Endothelial cell of umbilical vein (primary cell): ENCODE measurements at regions not wholly inside any gene's neighbourhood (a gene's known extent, or its start where the extent isn't known, plus 50 kb on each side); places are given as distances from the start of the nearest gene placed in this dataset.

Experiments
- BruUV-seq: library from RNA; stranded (reverse); fragments of 400-500 nt; replicated peaks from 2 replicates; lab custom pipeline; 2021; lab: Mats Ljungman, UMichigan
- CTCF ChIA-PET: fragments of 300-600, 350-600 bp; sonication (Branson Sonifier 250); formaldehyde crosslinking; loops from one replicate; lab custom pipeline; 2021; ENCODE audit warnings: antibody characterized with exemption, inconsistent platforms; lab: Charles Lee
- POLR2A ChIA-PET: fragments of 300-600, 350-600 bp; sonication (Branson Sonifier 250); formaldehyde crosslinking; loops from one replicate; lab custom pipeline; 2021; ENCODE audit warnings: antibody characterized with exemption, inconsistent platforms; lab: Charles Lee
- DNase-seq: peaks from one replicate; pipeline ENCODE4 v3.0.0-alpha.2; 2011; ENCODE audit warnings: low read depth, low spot score
- FAIRE-seq: peaks from 2 replicates; lab custom pipeline; 2011; peaks lifted over from hg19 to GRCh38; lab: Jason Lieb, UNC
- H2AFZ ChIP-seq: 2 replicates; pipeline ENCODE4 v1.6.0; 2012; ENCODE audit warnings: low read depth, low read length, control low read depth, inconsistent platforms
- H3K27ac ChIP-seq: 2 replicates; pipeline ENCODE4 v1.5.1; 2011; ENCODE audit warnings: low read depth, mild to moderate bottlenecking, control low read depth, low read length, moderate library complexity; ENCODE audit not compliant: insufficient read depth
- H3K27me3 ChIP-seq, 2 experiments: 2 replicates each; pipeline versions ENCODE4 v1.6.0 to v1.6.1; 2011; ENCODE audit warnings: low read length in 2 of 2, mixed read lengths in 1 of 2; ENCODE audit not compliant: control insufficient read depth in 2 of 2, insufficient read depth in 2 of 2
- H3K36me3 ChIP-seq, 2 experiments: 2 replicates in 1 of 2; 3 replicates in 1 of 2; pipeline ENCODE4 v1.5.1; 2011; ENCODE audit warnings: low read length in 2 of 2, mild to moderate bottlenecking in 1 of 2, moderate library complexity in 1 of 2; ENCODE audit not compliant: control insufficient read depth in 2 of 2, insufficient read depth in 2 of 2; ENCODE audit errors: extremely low read depth in 1 of 2
- H3K4me1 ChIP-seq: 3 replicates; pipeline ENCODE4 v1.5.1; 2011; ENCODE audit warnings: mild to moderate bottlenecking, low read length; ENCODE audit not compliant: control insufficient read depth, insufficient read depth; ENCODE audit errors: extremely low read depth
- H3K4me2 ChIP-seq: 2 replicates; pipeline ENCODE4 v1.6.1; 2011; ENCODE audit warnings: low read length, control low read depth, mixed read lengths; ENCODE audit not compliant: insufficient read depth
- H3K4me3 ChIP-seq, 3 experiments: fragments of 200-600 bp in 1 of 3; sonication (generic), shearing (Covaris generic) in 1 of 3; replicated peaks in 1 of 3; 2 replicates each; pipeline ENCODE4 v1.5.1; 2011 to 2016; ENCODE audit warnings: control low read depth in 3 of 3, low read length in 3 of 3, mild to moderate bottlenecking in 2 of 3, inconsistent platforms in 1 of 3, low read depth in 1 of 3, moderate library complexity in 1 of 3; ENCODE audit not compliant: insufficient read depth in 1 of 3
- H3K79me2 ChIP-seq: 2 replicates; pipeline ENCODE4 v1.6.0; 2012; ENCODE audit warnings: low read length, inconsistent platforms; ENCODE audit not compliant: control insufficient read depth, insufficient read depth
- H3K9ac ChIP-seq: replicated peaks from 2 replicates; pipeline ENCODE3; 2011; ENCODE audit warnings: low read length, control low read depth; ENCODE audit not compliant: insufficient read depth; ENCODE audit errors: extremely low read depth
- H3K9me1 ChIP-seq: replicated peaks from 3 replicates; pipeline ENCODE4 v1.6.0; 2011; ENCODE audit warnings: mild to moderate bottlenecking, low read length; ENCODE audit not compliant: control insufficient read depth, insufficient read depth; ENCODE audit errors: extremely low read depth
- H3K9me3 ChIP-seq: replicated peaks from 2 replicates; pipeline ENCODE4 v1.5.1; 2012; ENCODE audit warnings: low read length, inconsistent platforms; ENCODE audit not compliant: control insufficient read depth, insufficient read depth
- H4K20me1 ChIP-seq: replicated peaks from 2 replicates; pipeline ENCODE3; 2011; ENCODE audit warnings: mild to moderate bottlenecking, low read length; ENCODE audit not compliant: control insufficient read depth, insufficient read depth; ENCODE audit errors: extremely low read depth
- CTCF ChIP-seq, 2 donors: IDR thresholded peaks; 1 replicate in 1 of 2; 2 replicates in 1 of 2; pipeline ENCODE4 v1.5.1; 2011; ENCODE audit warnings: low read length in 2 of 2, mild to moderate bottlenecking in 2 of 2, moderate library complexity in 2 of 2, control low read depth in 1 of 2, inconsistent platforms in 1 of 2, low read depth in 1 of 2; ENCODE audit not compliant: insufficient read depth in 1 of 2; ENCODE audit errors: extremely low read depth in 1 of 2
- EZH2 ChIP-seq: IDR thresholded peaks from 2 replicates; pipeline ENCODE4 v1.6.1; 2012; ENCODE audit warnings: borderline replicate concordance, low read depth, mild to moderate bottlenecking, moderate library complexity, low read length, inconsistent platforms; ENCODE audit not compliant: severe bottlenecking
- FOS ChIP-seq: IDR thresholded peaks from 2 replicates; pipeline ENCODE4 v1.6.1; 2011; ENCODE audit warnings: mild to moderate bottlenecking, low read length, moderate library complexity, borderline replicate concordance; ENCODE audit not compliant: insufficient read depth
- GATA2 ChIP-seq: IDR thresholded peaks from 2 replicates; pipeline ENCODE4 v1.7.0; 2011; ENCODE audit warnings: low read depth, mild to moderate bottlenecking, moderate library complexity, mixed read lengths, low read length; ENCODE audit not compliant: insufficient read length, insufficient read depth
- JUN ChIP-seq: IDR thresholded peaks from 2 replicates; pipeline ENCODE4 v1.6.1; 2011; ENCODE audit warnings: borderline replicate concordance, low read depth; ENCODE audit not compliant: insufficient read length, insufficient read depth
- MYC ChIP-seq: IDR thresholded peaks from one replicate; pipeline ENCODE4 v1.6.1; 2011; ENCODE audit warnings: mild to moderate bottlenecking, low read depth, low read length
- POLR2A ChIP-seq: IDR thresholded peaks from 2 replicates; pipeline ENCODE4 v1.6.1; 2012; ENCODE audit warnings: low read depth, mild to moderate bottlenecking, control low read depth, low read length
- POLR2AphosphoS5 ChIP-seq: IDR thresholded peaks from 2 replicates; pipeline ENCODE4 v1.6.1; 2012; ENCODE audit warnings: low read depth, mild to moderate bottlenecking, control low read depth, low read length, moderate library complexity; ENCODE audit not compliant: insufficient read depth
- dilution Hi-C: fragments of 300-500 bp; cut with MboI; formaldehyde crosslinking; loops from one replicate; pipeline ENCODE4 v1.15.0; 2019; ENCODE audit warnings: low sequenced_read_pairs; ENCODE audit not compliant: extremely low pct_ligation_motif_present
- intact Hi-C: fragments of 100-400 bp; cut with micrococcal nuclease; formaldehyde crosslinking; loops from one replicate; pipeline ENCODE4 v1.10.0; 2022

- no peak overlapping the region for H3K27ac ChIP-seq
- FAIRE-seq (no peak), DNase-seq (no peak)
- no peak overlapping the region for H2AFZ ChIP-seq
- ChIA-PET POLR2A (no interaction called here), CTCF (interaction anchor here (1.1 kb wide), 1 partner anchor 10 kb away, joined by 3 read pairs; no protein-coding TSS in a partner anchor)
- dilution Hi-C loops = no loop called here
- TF ChIP-seq GATA2 (no peak), JUN (no peak)
- no TSS peak for BruUV-seq
- H3K4me3 ChIP-seq = no peak overlapping the region
- H3K9me3 ChIP-seq = peaks cover 2% of the 10 kb centered on the region
- H3K36me3 ChIP-seq = no peaks in the 10 kb centered on the region
- H3K9ac ChIP-seq = no peak overlapping the region
- no peaks in the 10 kb centered on the region for H4K20me1 ChIP-seq
- H3K4me1 ChIP-seq = no peaks in the 10 kb centered on the region
- H3K79me2 ChIP-seq = no peaks in the 10 kb centered on the region
- H3K27me3 ChIP-seq = no peaks in the 10 kb centered on the region
- H3K4me2 ChIP-seq = no peak overlapping the region
- H3K9me1 ChIP-seq = no peaks in the 10 kb centered on the region
- intact Hi-C loops = no loop called here
Measured at GRCh38 chr4:189786447-189786846, 154.2 kb upstream of the FRG1 start.

- BruUV-seq = no TSS peak
- FAIRE-seq = no peak
Measured at GRCh38 chr4:189787216-189788031, 153.2 kb upstream of the FRG1 start.

More at GRCh38 chr4:189787216-189788031, 153.2 kb upstream of the FRG1 start:
- no peaks in the 10 kb centered on the region for H3K4me1 ChIP-seq
- ChIA-PET POLR2A (no interaction called here), CTCF (no interaction called here)
- H2AFZ ChIP-seq = no peak overlapping the region
- no peaks in the 10 kb centered on the region for H3K27me3 ChIP-seq
- no peaks in the 10 kb centered on the region for H4K20me1 ChIP-seq
- dilution Hi-C loops = no loop called here
- intact Hi-C loops = no loop called here
- no peak overlapping the region for H3K4me3 ChIP-seq
- DNase-seq = no peak
- H3K9ac ChIP-seq = no peak overlapping the region
- no peaks in the 10 kb centered on the region for H3K36me3 ChIP-seq
- H3K79me2 ChIP-seq = no peaks in the 10 kb centered on the region
- TF ChIP-seq MYC (no peak), FOS (no peak), EZH2 (no peak), POLR2A (no peak), JUN (no peak), GATA2 (no peak), POLR2AphosphoS5 (no peak), CTCF (IDR thresholded peaks at IDR 0.05; ENCODE audit: extremely low read depth in 1 of 2, insufficient read depth in 1 of 2, low read depth in 1 of 2, low read length in 2 of 2) (no peak)
- no peak overlapping the region for H3K27ac ChIP-seq
- no peak overlapping the region for H3K4me2 ChIP-seq
- no peaks in the 10 kb centered on the region for H3K9me1 ChIP-seq
- H3K9me3 ChIP-seq = peaks cover 2% of the 10 kb centered on the region
